Testis (tissue), 2 donors: ENCODE measurements at regions not wholly inside any gene's neighbourhood (a gene's known extent, or its start where the extent isn't known, plus 50 kb on each side); places are given as distances from the start of the nearest gene placed in this dataset.

Source experiments
- DNase-seq: peaks from one replicate; pipeline ENCODE4 v3.0.0-alpha.2; 2019
- H3K27ac ChIP-seq, 2 donors: fragments of 200-600 bp; sonication (generic); one replicate each; pipeline ENCODE4 v1.5.1; 2019
- H3K27me3 ChIP-seq: fragments of 200-600 bp; sonication (generic); one replicate; pipeline ENCODE4 v1.5.1; 2019
- H3K36me3 ChIP-seq: fragments of 200-600 bp; sonication (generic); one replicate; pipeline ENCODE4 v1.5.1; 2017; ENCODE audit warnings: low read depth; ENCODE audit errors: missing control alignments
- H3K4me1 ChIP-seq: fragments of 200-600 bp; sonication (generic); one replicate; pipeline ENCODE4 v1.5.1; 2019
- H3K4me3 ChIP-seq, 2 donors: fragments of 200-600 bp; sonication (generic); one replicate each; pipeline ENCODE4 v1.5.1; 2017 to 2019
- H3K9me3 ChIP-seq: fragments of 200-600 bp; sonication (generic); one replicate; pipeline ENCODE4 v1.5.1; 2017
- CTCF ChIP-seq, 3 experiments: fragments of 450-650 bp in 2 of 3; fragments of 200-600 bp in 1 of 3; sonication (generic) in 1 of 3; IDR thresholded peaks; one replicate each; pipeline ENCODE4 v1.5.1; 2016 to 2019; ENCODE audit warnings: antibody characterized with exemption in 3 of 3, mild to moderate bottlenecking in 2 of 3, moderate library complexity in 1 of 3
- POLR2A ChIP-seq: fragments of 450-650 bp; IDR thresholded peaks from one replicate; pipeline ENCODE4 v1.6.1; 2017; ENCODE audit warnings: antibody characterized with exemption, mild to moderate bottlenecking, moderate library complexity
- WGBS, 2 donors: methylation state at CpG; one replicate each; pipeline ENCODE4 v1.1.5; 2018; 5-methylcytosine and 5-hydroxymethylcytosine counted together
- intact Hi-C: fragments of 100-400 bp; cut with DNase I; formaldehyde crosslinking; loops from one replicate; pipeline ENCODE4 v1.15.1; 2023; ENCODE audit warnings: low total_unique reads

- 47 to 68% methylated on average over 2 of the region's 2 CpGs for WGBS, 2 donors
- Histone ChIP-seq H3K4me1 (no peaks in the 10 kb centered on the region), H3K9me3 (no peaks in the 10 kb centered on the region), H3K36me3 (no peaks in the 10 kb centered on the region), H3K27me3 (no peaks in the 10 kb centered on the region), H3K27ac (no peak overlapping the region), H3K4me3 (no peak overlapping the region)
- DNase-seq = no peak
- intact Hi-C loops = no loop called here
- TF ChIP-seq CTCF (IDR thresholded peaks at IDR 0.05) (no peak), POLR2A (no peak)
These were observed 60.0 kb downstream of the NRN1 start for GRCh38 chr6:5946701-5947100.

- no peak for DNase-seq
- no peak for TF ChIP-seq POLR2A
- no peak for TF ChIP-seq CTCF (IDR thresholded peaks at IDR 0.05)
- intact Hi-C loops = no loop called here
- Histone ChIP-seq H3K4me1 (no peaks in the 10 kb centered on the region), H3K9me3 (no peaks in the 10 kb centered on the region), H3K4me3 (no peak overlapping the region), H3K36me3 (no peaks in the 10 kb centered on the region), H3K27ac (no peak overlapping the region), H3K27me3 (no peaks in the 10 kb centered on the region)
- 47 to 54% methylated on average over 4 of the region's 4 CpGs for WGBS, 2 donors
These were observed 60.5 kb downstream of the NRN1 start for GRCh38 chr6:5946181-5946580.

- DNase-seq = no peak
- Histone ChIP-seq H3K27me3 (no peaks in the 10 kb centered on the region), H3K27ac (no peak overlapping the region), H3K4me1 (no peaks in the 10 kb centered on the region), H3K9me3 (no peaks in the 10 kb centered on the region), H3K36me3 (no peaks in the 10 kb centered on the region), H3K4me3 (no peak overlapping the region)
- intact Hi-C loops = no loop called here
- TF ChIP-seq CTCF (IDR thresholded peaks at IDR 0.05) (no peak), POLR2A (no peak)
These were observed 63.1 kb downstream of the NRN1 start for GRCh38 chr6:5943591-5943990.

GRCh38 chr6:5942591-5942990, 64.1 kb downstream of the NRN1 start:
- WGBS, 2 donors = 88 to 89% methylated on average over 1 of the region's 1 CpG
- TF ChIP-seq CTCF (IDR thresholded peaks at IDR 0.05) = no peak
- intact Hi-C loops = no loop called here
- Histone ChIP-seq H3K4me1 (no peaks in the 10 kb centered on the region), H3K27ac (no peak overlapping the region), H3K4me3 (no peak overlapping the region), H3K36me3 (no peaks in the 10 kb centered on the region), H3K27me3 (no peaks in the 10 kb centered on the region), H3K9me3 (no peaks in the 10 kb centered on the region)
- no peak for DNase-seq

- 70 to 76% methylated on average over 5 of the region's 5 CpGs for WGBS, 2 donors
- intact Hi-C loops = no loop called here
- H3K4me1 ChIP-seq = no peaks in the 10 kb centered on the region
- H3K4me3 ChIP-seq = no peak overlapping the region
- H3K9me3 ChIP-seq = no peaks in the 10 kb centered on the region
- H3K27me3 ChIP-seq = no peaks in the 10 kb centered on the region
- TF ChIP-seq POLR2A (no peak), CTCF (IDR thresholded peaks at IDR 0.05) (no peak)
- H3K27ac ChIP-seq = no peak overlapping the region
- H3K36me3 ChIP-seq = no peaks in the 10 kb centered on the region
- no peak for DNase-seq
These were observed 65.5 kb downstream of the NRN1 start for GRCh38 chr6:5941188-5941587.
